ENCODE measurements at regions not wholly inside any gene's neighbourhood (a gene's known extent, or its start where the extent isn't known, plus 50 kb on each side); places are given as distances from the start of the nearest gene placed in this dataset.

GRCh38 chr12:127060310-127060847 lies 1206.6 kb upstream of the TMEM132C start:
- TF ChIP-seq CTCF (IDR thresholded peaks at IDR 0.05; ENCODE audit: low read length): no peak
- no peak for TF ChIP-seq EZH2 (IDR thresholded peaks at IDR 0.05; ENCODE audit: borderline replicate concordance, low read length)
